Progenitor cell of endocrine pancreas (in vitro differentiated cells): ENCODE measurements at regions not wholly inside any gene's neighbourhood (a gene's known extent, or its start where the extent isn't known, plus 50 kb on each side); places are given as distances from the start of the nearest gene placed in this dataset.
A peak's percentile ranks its signal among the peaks of the same experiment; 100 is the strongest.

ENCODE experiments used
- DNase-seq: peaks from one replicate; pipeline ENCODE4 v3.0.0; 2021; ENCODE audit warnings: low spot score; ENCODE audit not compliant: unreplicated experiment
- H3K27ac Mint-ChIP-seq: 2 replicates; pipeline ENCODE4 v1.8.0; 2021; ENCODE audit warnings: mild to moderate bottlenecking, moderate library complexity, mixed read lengths
- H3K27me3 Mint-ChIP-seq: 2 replicates; pipeline ENCODE4 v1.8.0; 2021; ENCODE audit warnings: mixed read lengths
- H3K36me3 Mint-ChIP-seq: 2 replicates; pipeline ENCODE4 v1.8.0; 2022; ENCODE audit warnings: mixed read lengths; ENCODE audit not compliant: insufficient read depth
- H3K4me1 Mint-ChIP-seq: 2 replicates; pipeline ENCODE4 v1.8.0; 2021; ENCODE audit warnings: low read depth, mixed read lengths
- H3K4me3 Mint-ChIP-seq: 2 replicates; pipeline ENCODE4 v1.8.0; 2021; ENCODE audit warnings: low read depth, mild to moderate bottlenecking, moderate library complexity, mixed read lengths
- H3K9me3 Mint-ChIP-seq: 2 replicates; pipeline ENCODE4 v1.8.0; 2021; ENCODE audit warnings: low read depth, mixed read lengths
- CTCF ChIP-seq: fragments of 200-600 bp; sonication (generic); IDR thresholded peaks from one replicate; pipeline ENCODE4 v1.5.0; 2021; ENCODE audit warnings: antibody characterized with exemption, mild to moderate bottlenecking; ENCODE audit not compliant: unreplicated experiment

GRCh38 chr2:42965196-42965595 lies 172.8 kb upstream of the HAAO start:
- Mint-ChIP-seq H3K4me3 (no peak overlapping the region), H3K27ac (peak overlapping the region; percentile 1), H3K4me1 (peaks cover 24% of the 10 kb centered on the region), H3K36me3 (no peaks in the 10 kb centered on the region), H3K9me3 (no peaks in the 10 kb centered on the region), H3K27me3 (no peaks in the 10 kb centered on the region)
- no peak for TF ChIP-seq CTCF
- no peak for DNase-seq

- no peak for DNase-seq
- Mint-ChIP-seq H3K27me3 (no peaks in the 10 kb centered on the region), H3K4me3 (no peak overlapping the region), H3K27ac (no peak overlapping the region), H3K9me3 (no peaks in the 10 kb centered on the region), H3K4me1 (peaks cover 29% of the 10 kb centered on the region), H3K36me3 (no peaks in the 10 kb centered on the region)
- TF ChIP-seq CTCF = no peak
Observed at GRCh38 chr2:42964439-42965083, 172.2 kb upstream of the HAAO start.

- DNase-seq = no peak
- Mint-ChIP-seq H3K9me3 (no peaks in the 10 kb centered on the region), H3K27me3 (no peaks in the 10 kb centered on the region), H3K36me3 (no peaks in the 10 kb centered on the region), H3K4me3 (no peak overlapping the region), H3K27ac (no peak overlapping the region), H3K4me1 (peaks cover 33% of the 10 kb centered on the region)
- TF ChIP-seq CTCF = no peak
Observed at GRCh38 chr2:42963452-42964068, 171.2 kb upstream of the HAAO start.

GRCh38 chr2:42962508-42962953 lies 170.1 kb upstream of the HAAO start:
- H3K4me3 Mint-ChIP-seq = no peak overlapping the region
- H3K27me3 Mint-ChIP-seq = no peaks in the 10 kb centered on the region

GRCh38 chr2:42961961-42962360 lies 169.6 kb upstream of the HAAO start:
- Mint-ChIP-seq H3K4me3 (no peak overlapping the region), H3K27me3 (no peaks in the 10 kb centered on the region), H3K4me1 (peaks cover 41% of the 10 kb centered on the region), H3K9me3 (no peaks in the 10 kb centered on the region), H3K27ac (no peak overlapping the region), H3K36me3 (no peaks in the 10 kb centered on the region)
- TF ChIP-seq CTCF = no peak
- no peak for DNase-seq

More at GRCh38 chr2:42962508-42962953, 170.1 kb upstream of the HAAO start:
- Mint-ChIP-seq H3K27ac (no peak overlapping the region), H3K4me1 (peaks cover 39% of the 10 kb centered on the region), H3K36me3 (no peaks in the 10 kb centered on the region), H3K9me3 (no peaks in the 10 kb centered on the region)
- TF ChIP-seq CTCF = no peak
- DNase-seq = no peak
